Mammary epithelial cell (primary cell): ENCODE measurements at regions not wholly inside any gene's neighbourhood (a gene's known extent, or its start where the extent isn't known, plus 50 kb on each side); places are given as distances from the start of the nearest gene placed in this dataset.

ENCODE experiments used
- CTCF ChIP-seq, 2 donors: IDR thresholded peaks in 1 of 2; conservative IDR thresholded peaks in 1 of 2; 2 replicates each; pipeline ENCODE4 v1.5.1; 2011 to 2012; ENCODE audit warnings: inconsistent platforms in 2 of 2, low read length in 2 of 2, mild to moderate bottlenecking in 2 of 2, control low read depth in 1 of 2, low read depth in 1 of 2; ENCODE audit not compliant: insufficient read depth in 1 of 2; ENCODE audit errors: extremely low read depth in 1 of 2
- EZH2 ChIP-seq: IDR thresholded peaks from 2 replicates; pipeline ENCODE4 v1.6.1; 2012; ENCODE audit warnings: low read length, inconsistent platforms, borderline replicate concordance

- TF ChIP-seq CTCF (conservative IDR thresholded peaks at IDR 0.05 in 1 of 2, IDR thresholded peaks at IDR 0.05 in 1 of 2; ENCODE audit: extremely low read depth in 1 of 2, insufficient read depth in 1 of 2, low read depth in 1 of 2, low read length in 2 of 2), result no peak
- TF ChIP-seq EZH2, result no peak
Measured at GRCh38 chr1:239587066-239587465, 200.7 kb downstream of the CHRM3 start.
